ENCODE measurements at regions not wholly inside any gene's neighbourhood (a gene's known extent, or its start where the extent isn't known, plus 50 kb on each side); places are given as distances from the start of the nearest gene placed in this dataset.
"Not testable (repeated sequence)": the region's sequence is repeated elsewhere in the genome, so short reads cannot be mapped to it uniquely, and the experiment has no call there.

GRCh38 chr1:38658883-38659282 lies 200.7 kb downstream of the RRAGC start:
- DNase-seq, result no peak

GRCh38 chr1:38657873-38658272 lies 201.7 kb downstream of the RRAGC start:
- DNase-seq, result no peak

GRCh38 chr1:38657207-38657840 lies 202.2 kb downstream of the RRAGC start:
- no peak for DNase-seq

- no peak for DNase-seq
These were observed 202.8 kb downstream of the RRAGC start for GRCh38 chr1:38656726-38657125.

- DNase-seq, result no peak
These were observed 207.4 kb downstream of the RRAGC start for GRCh38 chr1:38652217-38652616.

- DNase-seq, result no peak
These were observed 207.9 kb downstream of the RRAGC start for GRCh38 chr1:38651669-38652068.

GRCh38 chr1:38648417-38648816 lies 211.2 kb downstream of the RRAGC start:
- DNase-seq, result no peak

GRCh38 chr1:38647341-38647740 lies 212.2 kb downstream of the RRAGC start:
- not testable (repeated sequence) for DNase-seq

- no peak for DNase-seq
These were observed 215.5 kb downstream of the RRAGC start for GRCh38 chr1:38644092-38644491.

- no peak for DNase-seq
These were observed 217.9 kb downstream of the RRAGC start for GRCh38 chr1:38641661-38642060.

- DNase-seq, result no peak
These were observed 219.2 kb downstream of the RRAGC start for GRCh38 chr1:38640371-38640770.

GRCh38 chr1:38628241-38628640 lies 231.3 kb downstream of the RRAGC start:
- no peak for DNase-seq

GRCh38 chr1:38625939-38626338 lies 233.6 kb downstream of the RRAGC start:
- no peak for DNase-seq

GRCh38 chr1:38624336-38625039 lies 235.1 kb downstream of the RRAGC start:
- no peak for DNase-seq

GRCh38 chr1:38623529-38623928 lies 236.0 kb downstream of the RRAGC start:
- DNase-seq, result no peak

- no peak for DNase-seq
These were observed 237.4 kb downstream of the RRAGC start for GRCh38 chr1:38622197-38622596.

GRCh38 chr1:38616846-38617245 lies 242.7 kb downstream of the RRAGC start:
- DNase-seq, result no peak

GRCh38 chr1:38615680-38616079 lies 243.9 kb downstream of the RRAGC start:
- no peak for DNase-seq

- DNase-seq, result no peak
These were observed 244.7 kb downstream of the RRAGC start for GRCh38 chr1:38614861-38615260.

GRCh38 chr1:38613996-38614395 lies 245.6 kb downstream of the RRAGC start:
- DNase-seq, result no peak

- DNase-seq, result no peak
These were observed 246.6 kb downstream of the RRAGC start for GRCh38 chr1:38612951-38613350.

GRCh38 chr1:38611664-38612211 lies 247.8 kb downstream of the RRAGC start:
- DNase-seq, result no peak

GRCh38 chr1:38609166-38610025 lies 250.2 kb downstream of the RRAGC start:
- no peak for DNase-seq

All from DMS79 (cell line).